ENCODE measurements at regions not wholly inside any gene's neighbourhood (a gene's known extent, or its start where the extent isn't known, plus 50 kb on each side); places are given as distances from the start of the nearest gene placed in this dataset.

GRCh38 chr2:212931271-212931670 lies 220.1 kb downstream of the IKZF2 start:
- Histone ChIP-seq H3K36me3 (no peaks in the 10 kb centered on the region), H3K4me3 (no peak overlapping the region), H3K4me1 (no peaks in the 10 kb centered on the region), H3K9me3 (no peaks in the 10 kb centered on the region), H3K27ac (replicated peaks in 1 of 4) (no peak overlapping the region), H3K27me3 (no peaks in the 10 kb centered on the region)
- no peak for TF ChIP-seq CTCF (IDR thresholded peaks at IDR 0.05)
- no peak for TF ChIP-seq POLR2A (IDR thresholded peaks at IDR 0.05; ENCODE audit: low read depth)
- no peak for TF ChIP-seq POLR2AphosphoS5 (IDR thresholded peaks at IDR 0.05)
- no peak for TF ChIP-seq EP300 (IDR thresholded peaks at IDR 0.05)
- DNase-seq (ENCODE audit: extremely low spot score): no peak
- 93% methylated on average over 5 of the region's 5 CpGs for WGBS
- intact Hi-C loops (cut with DNase I): no loop called here

GRCh38 chr2:212930556-212931260 lies 220.7 kb downstream of the IKZF2 start:
- H3K27me3 ChIP-seq: no peaks in the 10 kb centered on the region
- no peak for DNase-seq (ENCODE audit: extremely low spot score)
- H3K4me1 ChIP-seq: no peaks in the 10 kb centered on the region
- H3K9me3 ChIP-seq: no peaks in the 10 kb centered on the region
- H3K4me3 ChIP-seq: no peak overlapping the region
- WGBS: 71% methylated on average over 1 of the region's 1 CpG
- intact Hi-C loops (cut with DNase I): no loop called here
- TF ChIP-seq POLR2AphosphoS5 (IDR thresholded peaks at IDR 0.05): no peak
- TF ChIP-seq CTCF (IDR thresholded peaks at IDR 0.05): no peak
- no peak for TF ChIP-seq POLR2A (IDR thresholded peaks at IDR 0.05; ENCODE audit: low read depth)
- TF ChIP-seq EP300 (IDR thresholded peaks at IDR 0.05): no peak
- H3K27ac ChIP-seq (replicated peaks in 1 of 4): no peak overlapping the region
- no peaks in the 10 kb centered on the region for H3K36me3 ChIP-seq

- Histone ChIP-seq H3K36me3 (no peaks in the 10 kb centered on the region), H3K9me3 (no peaks in the 10 kb centered on the region), H3K27ac (replicated peaks in 1 of 4) (no peak overlapping the region), H3K4me1 (no peaks in the 10 kb centered on the region), H3K27me3 (no peaks in the 10 kb centered on the region), H3K4me3 (no peak overlapping the region)
- DNase-seq (ENCODE audit: extremely low spot score): no peak
- 98% methylated on average over 3 of the region's 3 CpGs for WGBS
- intact Hi-C loops (cut with DNase I): no loop called here
- no peak for TF ChIP-seq POLR2AphosphoS5 (IDR thresholded peaks at IDR 0.05)
- TF ChIP-seq POLR2A (IDR thresholded peaks at IDR 0.05; ENCODE audit: low read depth): no peak
- no peak for TF ChIP-seq CTCF (IDR thresholded peaks at IDR 0.05)
- no peak for TF ChIP-seq EP300 (IDR thresholded peaks at IDR 0.05)
These were observed 221.4 kb downstream of the IKZF2 start for GRCh38 chr2:212929971-212930370.

- intact Hi-C loops (cut with DNase I): no loop called here
- Histone ChIP-seq H3K27me3 (no peaks in the 10 kb centered on the region), H3K4me1 (no peaks in the 10 kb centered on the region), H3K36me3 (no peaks in the 10 kb centered on the region), H3K9me3 (no peaks in the 10 kb centered on the region), H3K4me3 (no peak overlapping the region), H3K27ac (replicated peaks in 1 of 4) (no peak overlapping the region)
- 60% methylated on average over 2 of the region's 2 CpGs for WGBS
- TF ChIP-seq POLR2A (IDR thresholded peaks at IDR 0.05; ENCODE audit: low read depth): no peak
- no peak for TF ChIP-seq POLR2AphosphoS5 (IDR thresholded peaks at IDR 0.05)
- TF ChIP-seq EP300 (IDR thresholded peaks at IDR 0.05): no peak
- no peak for TF ChIP-seq CTCF (IDR thresholded peaks at IDR 0.05)
- DNase-seq (ENCODE audit: extremely low spot score): no peak
These were observed 222.3 kb downstream of the IKZF2 start for GRCh38 chr2:212929116-212929515.

GRCh38 chr2:212928681-212929080 lies 222.7 kb downstream of the IKZF2 start:
- Histone ChIP-seq H3K4me1 (no peaks in the 10 kb centered on the region), H3K27ac (replicated peaks in 1 of 4) (no peak overlapping the region), H3K4me3 (no peak overlapping the region), H3K9me3 (no peaks in the 10 kb centered on the region), H3K36me3 (no peaks in the 10 kb centered on the region), H3K27me3 (no peaks in the 10 kb centered on the region)
- WGBS: 91% methylated on average over 4 of the region's 4 CpGs
- no peak for DNase-seq (ENCODE audit: extremely low spot score)
- TF ChIP-seq CTCF (IDR thresholded peaks at IDR 0.05) (no peak), POLR2A (IDR thresholded peaks at IDR 0.05; ENCODE audit: low read depth) (no peak), EP300 (IDR thresholded peaks at IDR 0.05) (no peak), POLR2AphosphoS5 (IDR thresholded peaks at IDR 0.05) (no peak)
- intact Hi-C loops (cut with DNase I): no loop called here
